Stimulated activated CD8-positive, alpha-beta memory T cell treated with anti-CD3 and anti-CD28 coated beads, Interleukin-7, amount 100 ng/mL, for 48 hours (primary cell): ENCODE measurements at regions not wholly inside any gene's neighbourhood (a gene's known extent, or its start where the extent isn't known, plus 50 kb on each side); places are given as distances from the start of the nearest gene placed in this dataset.

ENCODE experiments used
- DNase-seq, 2 donors: peaks; one replicate each; pipeline ENCODE4 v3.0.0-alpha.2; 2020; ENCODE audit warnings: low read depth in 1 of 2; ENCODE audit errors: extremely low read depth in 1 of 2

DNA sequence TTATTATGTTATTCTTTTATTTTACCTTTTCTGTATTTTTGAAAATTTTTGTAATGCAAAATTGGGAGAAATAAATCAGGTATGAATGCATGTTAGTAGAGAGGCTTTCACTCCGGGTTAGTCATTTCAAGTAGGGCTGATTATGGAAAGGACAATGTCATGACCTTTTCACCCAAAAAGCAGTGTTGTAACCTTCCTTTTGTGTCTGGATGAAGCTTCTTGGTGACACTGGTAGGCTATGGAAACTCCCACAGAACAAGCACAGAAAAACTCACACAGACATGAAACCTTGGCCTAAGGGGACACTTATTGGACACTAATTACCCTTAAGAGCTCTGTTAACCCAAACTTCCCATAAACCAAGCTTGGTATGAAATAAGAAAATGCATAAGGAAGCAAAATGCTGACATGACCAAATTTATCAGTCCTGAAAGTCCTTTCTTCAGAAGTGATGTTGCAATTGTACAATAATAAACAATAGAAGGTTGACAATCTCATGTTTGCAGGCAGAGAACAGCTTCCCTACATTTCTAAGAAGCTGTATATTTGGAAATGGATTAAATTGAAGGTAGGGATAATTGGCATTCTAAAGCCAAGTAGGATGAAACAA, 70.0 kb upstream of the KCNJ15 start:
- no peak for DNase-seq

DNA sequence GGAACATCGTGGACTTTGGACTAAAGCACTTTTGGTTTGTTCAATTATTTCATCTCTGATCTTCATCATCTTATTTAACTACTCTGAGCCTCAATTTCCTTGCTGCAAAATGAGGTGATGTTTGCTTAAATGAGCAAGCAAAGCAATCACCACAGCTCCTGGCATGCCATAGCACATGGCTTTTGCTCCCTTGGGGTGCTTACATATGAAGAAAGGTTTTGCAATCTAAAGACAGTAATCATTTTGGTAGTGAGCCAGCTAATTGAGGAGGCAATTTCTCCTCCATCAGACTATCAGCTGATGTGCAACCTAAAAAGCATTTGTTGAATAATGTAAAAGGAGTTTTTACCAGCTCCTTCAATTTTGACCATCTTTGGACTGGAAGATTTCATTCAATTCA, 68.8 kb upstream of the KCNJ15 start:
- no peak for DNase-seq

DNA sequence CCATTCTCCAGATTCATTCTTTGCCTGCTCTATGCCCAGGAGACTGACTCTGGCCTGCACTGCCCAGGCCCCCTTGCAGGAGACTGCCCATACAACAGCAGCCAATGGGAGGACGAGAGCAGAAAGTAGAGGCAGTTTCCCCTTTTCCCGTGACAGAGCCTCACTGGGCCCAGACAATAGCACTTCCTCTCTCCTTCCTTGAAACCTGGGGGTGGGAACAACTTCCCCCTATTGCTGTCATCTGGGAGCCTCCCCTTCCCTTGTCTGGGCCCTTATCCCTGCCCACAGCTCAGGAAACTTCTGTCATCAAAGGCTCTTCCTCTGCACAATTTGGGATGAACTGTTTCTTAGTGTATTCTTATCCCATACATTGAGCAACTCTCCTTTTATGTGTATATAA, 60.8 kb upstream of the KCNJ15 start:
- no peak for DNase-seq

DNA sequence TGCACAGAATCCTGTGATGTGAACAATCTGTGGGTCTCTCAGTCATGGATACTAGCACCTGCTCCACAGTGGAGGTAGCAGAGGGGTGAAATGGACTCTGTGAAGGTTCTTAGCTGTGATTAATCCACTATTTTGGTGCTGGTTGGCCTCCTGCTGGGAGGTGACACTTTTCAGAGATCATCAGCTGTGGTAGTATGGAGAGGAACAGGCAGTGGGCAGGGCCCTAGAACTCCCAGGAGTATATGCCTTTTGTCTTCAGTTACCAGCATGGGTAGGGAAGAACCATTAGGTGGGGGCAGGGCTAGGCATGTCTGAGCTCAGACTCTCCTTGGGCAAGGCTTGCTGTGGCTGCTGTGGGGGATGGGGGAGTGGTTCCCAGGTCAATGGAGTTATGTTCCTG, 54.0 kb upstream of the KCNJ15 start:
- DNase-seq: no peak

DNA sequence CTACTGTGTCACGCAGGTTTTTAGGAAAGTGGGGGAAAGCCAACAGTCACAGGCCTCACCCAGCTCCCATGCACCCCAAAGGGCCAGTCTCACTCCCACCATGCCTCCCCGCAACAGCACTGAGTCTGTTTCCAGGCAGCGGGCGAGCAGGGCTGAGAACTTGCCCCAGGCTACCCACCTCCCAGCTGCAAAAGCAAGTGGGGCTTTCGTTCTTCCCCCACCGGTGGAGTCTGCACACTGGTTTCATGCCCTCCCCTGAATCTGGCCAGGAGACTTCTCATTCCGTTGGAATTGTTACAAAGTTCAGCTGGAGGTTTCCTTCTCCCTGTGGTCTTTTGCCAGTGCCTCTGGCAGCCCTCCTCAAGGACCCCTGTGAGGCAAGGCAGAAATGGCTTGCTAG, 53.6 kb upstream of the KCNJ15 start:
- DNase-seq: no peak

- no peak for DNase-seq
These were observed 50.9 kb upstream of the KCNJ15 start for GRCh38 chr21:38205940-38206339.

GRCh38 chr21:38206646-38207045, 50.1 kb upstream of the KCNJ15 start:
- DNase-seq: no peak
